ENCODE measurements at regions not wholly inside any gene's neighbourhood (a gene's known extent, or its start where the extent isn't known, plus 50 kb on each side); places are given as distances from the start of the nearest gene placed in this dataset.

DNA sequence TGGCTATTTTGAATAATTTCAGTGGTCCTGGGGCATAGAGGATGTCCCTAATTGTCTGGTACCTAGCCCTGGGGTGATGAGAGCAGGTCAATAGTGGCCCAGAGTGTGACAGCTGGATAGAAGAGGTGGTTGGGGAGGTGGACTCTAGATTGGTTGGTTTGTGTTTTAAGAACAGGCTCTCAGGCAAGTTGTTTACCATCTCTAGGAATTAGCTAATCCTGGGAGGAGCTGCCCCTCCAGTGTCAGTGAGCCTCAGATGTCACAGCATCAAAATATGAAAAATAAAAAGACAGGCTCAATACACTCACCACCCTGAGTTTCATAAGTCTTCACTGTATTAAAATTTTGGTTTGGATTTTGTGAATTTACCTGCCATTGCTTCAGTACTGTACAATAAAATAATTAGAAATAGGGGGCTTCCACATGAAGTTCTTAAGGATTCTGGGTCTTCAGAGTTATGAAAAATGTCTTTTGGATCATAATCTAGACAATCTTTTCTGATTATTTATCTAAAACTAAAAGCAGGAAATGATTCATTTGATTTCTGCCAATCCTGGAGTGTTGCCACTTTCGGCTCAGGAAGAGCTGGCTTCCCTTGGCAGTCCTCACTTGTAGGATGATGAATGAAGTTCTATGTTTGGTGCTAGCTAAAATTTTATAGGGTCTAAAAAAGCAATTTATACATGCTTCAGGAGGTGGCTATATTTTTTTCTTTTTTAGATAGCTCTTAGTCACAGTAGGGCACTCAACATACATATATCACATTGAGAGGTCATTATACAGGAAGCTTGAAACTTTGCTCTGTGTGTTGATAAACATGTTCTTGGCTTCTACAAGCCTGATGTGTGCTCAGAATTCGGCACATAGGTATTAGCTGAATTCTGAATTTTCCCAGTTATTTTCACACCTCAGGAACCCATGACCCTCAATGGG lies 395.1 kb downstream of the RAB28 start:
- ChIA-PET CTCF (no interaction called here), POLR2A (no interaction called here)

DNA sequence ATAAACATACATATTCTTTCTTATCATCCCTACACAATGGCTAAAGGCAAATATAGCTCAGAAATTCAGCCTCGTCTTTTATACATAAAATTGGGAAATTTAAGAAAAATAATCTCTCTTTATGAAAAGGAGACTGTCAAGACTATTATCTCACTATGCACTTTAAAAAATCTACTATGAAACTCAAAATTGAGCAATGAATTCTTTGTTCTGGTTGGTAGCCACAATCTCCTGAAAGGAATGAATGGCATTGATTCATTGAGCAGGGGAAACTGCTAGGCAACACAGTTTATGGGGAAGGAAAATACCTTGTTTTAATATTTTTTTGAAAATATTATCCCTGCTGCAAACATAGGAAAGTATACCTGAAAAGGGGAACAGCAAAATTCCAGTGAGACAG lies 397.1 kb downstream of the RAB28 start:
- ChIA-PET CTCF (no interaction called here), POLR2A (no interaction called here)

DNA sequence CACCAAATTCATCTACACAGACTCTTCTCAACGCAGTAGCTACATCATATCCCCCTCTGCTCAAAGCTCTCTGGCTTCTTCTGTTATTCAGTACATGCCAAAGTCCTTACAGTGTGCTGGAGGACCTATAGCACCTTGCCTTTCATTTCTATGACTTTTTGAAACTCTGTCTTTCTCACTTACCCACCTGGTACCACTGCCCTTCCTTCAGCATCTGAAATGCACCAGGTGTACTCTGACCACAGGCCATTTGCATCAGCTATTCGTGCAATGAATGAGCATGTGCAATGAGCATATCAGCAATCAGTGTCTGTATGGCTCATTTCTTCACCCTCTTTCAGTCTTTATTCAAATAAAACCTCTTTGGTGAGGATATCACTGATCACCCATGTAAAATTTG lies 399.9 kb downstream of the RAB28 start:
- CTCF ChIA-PET: no interaction called here
- POLR2A ChIA-PET: no interaction called here

- ChIA-PET CTCF (no interaction called here), POLR2A (no interaction called here)
Measured at GRCh38 chr4:13081830-13082229, 402.3 kb downstream of the RAB28 start.

DNA sequence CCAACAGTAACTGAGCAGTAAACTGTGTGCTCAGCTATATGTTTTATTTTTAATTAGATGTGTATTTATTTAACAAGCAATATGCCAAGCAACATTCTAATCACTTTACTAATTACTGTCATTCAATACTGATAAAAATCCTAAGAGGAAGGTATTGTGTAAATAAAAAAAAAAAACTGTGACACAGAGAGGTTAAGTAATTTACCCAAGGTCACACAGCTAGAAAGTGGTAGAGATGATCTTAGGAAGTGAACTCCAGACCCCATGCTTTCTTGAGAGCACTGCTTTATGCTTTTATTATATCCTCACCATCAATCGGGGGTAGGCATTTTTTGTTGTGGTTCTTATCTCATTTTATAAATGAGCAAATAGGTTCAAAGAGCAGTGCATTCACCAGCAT lies 417.1 kb downstream of the RAB28 start:
- CTCF ChIA-PET: no interaction called here
- POLR2A ChIA-PET: no interaction called here

DNA sequence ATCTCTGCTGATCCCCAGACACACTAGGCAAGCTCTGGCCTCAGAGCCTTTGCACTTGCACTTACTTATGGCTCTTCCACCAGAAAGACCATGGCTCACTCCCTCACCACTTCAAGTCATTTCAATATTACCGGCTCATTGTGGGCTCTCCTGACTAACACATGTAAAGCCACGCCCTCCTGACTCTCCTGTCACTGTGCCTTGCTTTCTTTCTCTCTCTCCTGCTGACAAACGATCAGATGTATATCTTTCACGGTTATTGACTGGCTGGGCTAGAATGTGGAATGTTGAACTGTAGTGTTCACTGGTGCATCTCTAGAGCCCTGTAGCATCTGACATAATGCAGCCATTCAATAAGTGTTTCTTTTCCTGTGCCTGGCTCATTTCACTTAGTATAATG lies 425.1 kb downstream of the RAB28 start:
- ChIA-PET POLR2A (no interaction called here), CTCF (no interaction called here)

GRCh38 chr4:13056630-13057189 lies 427.4 kb downstream of the RAB28 start:
- ChIA-PET POLR2A (no interaction called here), CTCF (no interaction called here)

DNA sequence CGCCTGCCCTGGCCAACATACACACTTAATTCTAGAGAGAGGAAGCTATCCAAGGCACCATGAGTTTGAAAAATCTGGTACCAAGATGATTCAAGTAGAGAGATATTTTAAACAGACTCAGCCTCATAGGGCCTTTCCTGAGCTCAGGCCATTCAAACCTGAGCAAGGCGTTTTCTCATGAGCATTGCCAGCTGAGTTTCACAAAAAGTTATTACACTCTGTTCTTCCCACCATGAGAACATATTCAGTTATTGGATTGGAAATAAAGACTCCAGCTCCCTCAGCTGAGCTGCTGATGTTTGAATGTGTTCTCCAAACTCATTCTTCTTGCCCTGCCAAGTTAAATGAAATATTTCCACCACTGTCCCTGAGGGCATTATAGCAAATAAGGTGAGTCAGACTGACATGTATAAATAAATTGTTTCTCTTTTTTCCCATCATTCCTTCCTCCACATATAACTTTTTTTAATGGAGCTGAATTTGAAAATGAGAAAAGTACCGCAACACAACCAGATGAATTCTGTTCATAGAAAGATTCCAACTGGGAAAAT lies 429.6 kb downstream of the RAB28 start:
- ChIA-PET POLR2A (no interaction called here), CTCF (no interaction called here)

DNA sequence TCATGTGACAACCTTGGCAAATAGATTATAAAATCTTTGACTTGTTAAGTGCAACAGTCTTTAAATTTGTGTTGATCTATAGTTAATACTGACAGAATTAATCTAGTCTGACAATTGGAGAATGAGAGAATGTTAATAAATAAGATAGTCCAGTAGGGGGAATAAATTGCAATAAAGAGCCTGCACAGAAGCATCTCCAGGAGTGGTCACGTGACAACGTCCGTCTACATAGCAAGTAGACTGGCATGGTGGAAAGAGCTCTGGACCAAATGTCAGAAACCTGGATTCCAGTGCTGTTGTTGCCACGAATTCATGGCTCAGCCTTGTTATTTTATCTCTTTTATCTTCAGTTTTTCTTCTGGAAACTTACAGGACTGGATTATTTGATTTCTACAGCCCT lies 436.5 kb downstream of the RAB28 start:
- ChIA-PET POLR2A (no interaction called here), CTCF (no interaction called here)

GRCh38 chr4:13036841-13037240 lies 447.3 kb downstream of the RAB28 start:
- CTCF ChIA-PET: no interaction called here
- POLR2A ChIA-PET: no interaction called here

GRCh38 chr4:13032936-13033335 lies 451.2 kb downstream of the RAB28 start:
- ChIA-PET POLR2A (no interaction called here), CTCF (no interaction called here)

DNA sequence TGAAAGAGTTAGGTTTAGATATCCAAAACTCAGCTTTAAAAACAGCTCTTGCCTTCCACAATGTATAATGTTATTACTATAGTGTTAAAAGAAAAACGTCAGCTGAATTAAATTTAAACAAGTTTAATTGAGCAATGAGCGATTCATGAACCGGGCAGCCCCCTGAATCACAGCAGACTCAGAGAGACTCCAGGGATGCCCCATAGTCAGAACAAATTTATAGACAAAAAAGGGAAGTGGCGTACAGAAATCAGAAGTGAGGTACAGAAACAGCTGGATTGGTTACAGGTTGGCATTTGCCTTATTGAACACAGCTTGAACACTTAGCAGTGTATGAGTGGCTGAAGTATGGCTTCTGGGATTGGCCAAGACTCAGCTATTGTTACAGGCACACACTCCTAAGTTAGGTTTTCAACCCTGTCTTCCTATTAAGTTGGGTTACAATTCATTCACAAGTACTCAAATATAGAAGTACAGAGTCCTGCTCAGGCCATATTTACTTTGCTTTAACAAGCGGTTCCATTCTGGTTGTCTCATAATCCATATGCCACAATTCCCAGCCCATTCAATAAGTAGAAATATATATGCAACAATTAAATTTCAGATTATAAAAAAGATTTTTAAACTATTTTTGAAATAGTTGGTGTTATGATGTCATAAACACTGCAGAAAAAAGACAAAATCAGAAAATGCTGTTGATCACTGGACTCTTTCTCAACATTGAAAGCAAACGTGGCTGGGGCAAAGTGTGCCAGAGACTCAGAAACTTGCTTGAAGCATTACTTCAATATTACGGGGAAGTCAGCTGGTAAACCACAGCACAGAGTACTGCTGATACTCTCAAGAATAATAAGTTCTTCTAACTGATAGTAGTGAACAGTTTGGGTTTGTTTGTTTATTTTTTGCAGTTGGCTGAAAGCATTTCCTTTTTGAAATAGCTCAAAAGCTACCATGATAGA lies 459.7 kb downstream of the RAB28 start:
- POLR2A ChIA-PET: no interaction called here
- CTCF ChIA-PET: interaction anchor here (0.6 kb wide), 1 partner anchor 27 kb away, joined by 3 read pairs; no protein-coding TSS in a partner anchor

- ChIA-PET CTCF (no interaction called here), POLR2A (no interaction called here)
Measured at GRCh38 chr4:13007802-13008470, 476.2 kb downstream of the RAB28 start.

DNA sequence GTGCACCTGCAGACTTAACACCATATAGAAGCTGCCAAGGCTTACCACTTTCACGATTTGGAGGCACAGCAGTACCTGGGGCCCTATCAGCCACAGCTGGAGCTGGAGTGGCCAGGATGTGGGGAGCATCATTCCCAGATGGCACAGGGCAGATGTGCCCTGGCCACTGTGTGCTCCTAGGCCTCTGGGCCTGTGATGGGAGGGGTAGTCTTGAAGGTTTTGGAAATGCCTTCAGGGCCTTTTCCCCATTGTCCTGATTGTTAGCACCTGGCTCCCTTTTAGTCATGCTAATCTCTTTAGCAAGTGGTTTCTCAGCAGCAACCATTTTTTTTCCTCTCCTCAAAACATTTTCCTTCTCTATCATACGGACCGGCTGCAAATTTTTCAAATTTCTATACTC lies 490.2 kb downstream of the RAB28 start:
- CTCF ChIA-PET: no interaction called here
- POLR2A ChIA-PET: no interaction called here

GRCh38 chr4:12987284-12987683 lies 496.9 kb downstream of the RAB28 start:
- POLR2A ChIA-PET: no interaction called here
- CTCF ChIA-PET: no interaction called here

- POLR2A ChIA-PET: no interaction called here
- CTCF ChIA-PET: no interaction called here
Measured at GRCh38 chr4:12979797-12980196, 504.3 kb downstream of the RAB28 start.

- CTCF ChIA-PET: no interaction called here
- POLR2A ChIA-PET: no interaction called here
Measured at GRCh38 chr4:12978310-12978709, 505.8 kb downstream of the RAB28 start.

DNA sequence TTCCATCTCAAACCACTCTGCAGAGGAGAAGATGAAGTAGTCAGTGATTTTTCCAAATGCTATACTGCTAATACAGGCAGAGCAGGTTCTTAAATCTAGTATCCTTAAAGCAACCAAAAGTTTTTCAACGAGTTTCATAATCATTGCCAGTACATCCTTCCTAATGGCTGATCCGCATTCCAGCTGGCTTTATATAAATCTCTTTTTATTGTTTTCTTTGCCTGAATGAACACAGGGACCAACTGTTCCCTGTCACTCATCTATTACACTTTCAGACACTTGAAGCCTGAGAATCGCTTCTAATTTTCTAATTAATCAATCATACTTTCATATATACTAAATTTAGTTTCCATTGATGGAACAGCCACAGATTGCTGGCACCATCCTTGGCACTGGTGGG lies 508.6 kb downstream of the RAB28 start:
- ChIA-PET POLR2A (no interaction called here), CTCF (no interaction called here)

DNA sequence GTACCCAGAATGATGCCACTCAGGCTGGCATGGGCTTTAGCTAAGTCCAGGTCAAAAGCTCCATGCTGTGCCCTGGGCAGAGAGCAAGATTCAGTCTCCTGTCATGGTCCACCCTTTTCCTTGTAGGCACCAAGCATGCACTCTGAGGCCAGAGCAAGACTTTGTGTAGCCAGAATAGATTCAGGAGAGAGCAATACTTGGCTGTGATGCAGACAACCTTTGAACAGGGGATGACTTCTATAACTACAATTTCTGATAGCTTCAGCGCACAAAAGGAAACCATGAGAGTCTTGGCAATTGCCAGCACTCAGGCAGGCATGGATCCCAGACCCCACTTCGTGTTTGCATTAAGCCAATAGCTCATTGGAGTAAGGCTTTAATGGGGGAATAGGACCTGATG lies 510.6 kb downstream of the RAB28 start:
- CTCF ChIA-PET: no interaction called here
- POLR2A ChIA-PET: no interaction called here

- CTCF ChIA-PET: no interaction called here
Measured at GRCh38 chr4:12968345-12968744, 515.8 kb downstream of the RAB28 start.

More at GRCh38 chr4:12968345-12968744, 515.8 kb downstream of the RAB28 start:
- POLR2A ChIA-PET: no interaction called here

Data from activated CD8-positive, alpha-beta memory T cell treated with anti-CD3 and anti-CD28 coated beads for 36 hours (primary cell).